GDM1 (cell line): ENCODE measurements at regions not wholly inside any gene's neighbourhood (a gene's known extent, or its start where the extent isn't known, plus 50 kb on each side); places are given as distances from the start of the nearest gene placed in this dataset.

Source experiments
- DNase-seq: peaks from one replicate; lab custom pipeline; 2025; lab: John Stamatoyannopoulos, UW

GRCh38 chr15:99509686-99510461, 55.9 kb upstream of the MEF2A start:
- DNase-seq: peak; percentile 64

DNA sequence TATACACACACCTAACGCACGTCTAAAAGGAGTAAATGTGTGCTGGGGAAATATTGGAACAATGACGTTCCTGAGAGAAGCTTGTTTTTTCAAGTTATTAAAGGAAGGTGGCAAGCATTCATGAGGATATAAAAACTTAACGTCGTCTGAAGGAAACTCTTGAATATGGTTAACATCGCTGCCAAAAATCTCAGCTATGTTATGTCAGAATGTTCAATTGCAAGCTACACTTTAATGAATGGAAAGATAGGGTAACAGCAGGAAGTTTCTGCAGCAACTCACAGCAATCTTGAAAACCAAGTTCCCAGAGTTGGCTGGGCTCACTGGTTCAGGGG, 54.3 kb upstream of the MEF2A start:
- no peak for DNase-seq

- DNase-seq: peak; percentile 17
Measured at GRCh38 chr15:99511866-99512661, 53.7 kb upstream of the MEF2A start.

DNA sequence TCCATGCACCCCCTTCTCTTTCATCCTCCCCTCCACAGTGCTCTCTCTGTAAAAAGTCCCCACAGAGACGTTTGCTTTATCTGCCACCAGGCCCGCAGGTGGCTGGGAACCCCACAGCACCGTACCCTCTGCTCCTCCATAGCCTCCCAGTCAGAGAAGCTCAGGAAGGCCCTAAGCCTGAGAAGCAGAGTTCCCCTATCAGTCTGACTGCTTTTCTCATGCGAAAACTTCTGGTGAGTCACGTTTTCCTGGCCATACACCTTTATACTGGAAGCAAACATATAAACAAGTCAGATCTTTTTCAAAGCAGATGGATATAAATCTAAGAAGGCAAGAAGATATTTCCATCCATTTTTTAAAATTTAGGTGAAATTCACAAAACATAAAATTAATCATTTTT, 51.5 kb upstream of the MEF2A start:
- no peak for DNase-seq
